B cell (primary cell): ENCODE measurements at regions not wholly inside any gene's neighbourhood (a gene's known extent, or its start where the extent isn't known, plus 50 kb on each side); places are given as distances from the start of the nearest gene placed in this dataset.

ENCODE experiments used
- EZH2 ChIP-seq: IDR thresholded peaks from 2 replicates; pipeline ENCODE4 v1.6.1; 2012; ENCODE audit warnings: borderline replicate concordance, low read depth, mild to moderate bottlenecking, moderate library complexity, low read length; ENCODE audit not compliant: insufficient read depth, poor library complexity, severe bottlenecking
- TF ChIP-seq, protein P1 (sequence below): fragments of 200-600 bp; IDR thresholded peaks from one replicate; pipeline ENCODE4 v1.8.0; 2022; ENCODE audit warnings: antibody characterized with exemption, mild to moderate bottlenecking

- TF ChIP-seq, protein P1, sequence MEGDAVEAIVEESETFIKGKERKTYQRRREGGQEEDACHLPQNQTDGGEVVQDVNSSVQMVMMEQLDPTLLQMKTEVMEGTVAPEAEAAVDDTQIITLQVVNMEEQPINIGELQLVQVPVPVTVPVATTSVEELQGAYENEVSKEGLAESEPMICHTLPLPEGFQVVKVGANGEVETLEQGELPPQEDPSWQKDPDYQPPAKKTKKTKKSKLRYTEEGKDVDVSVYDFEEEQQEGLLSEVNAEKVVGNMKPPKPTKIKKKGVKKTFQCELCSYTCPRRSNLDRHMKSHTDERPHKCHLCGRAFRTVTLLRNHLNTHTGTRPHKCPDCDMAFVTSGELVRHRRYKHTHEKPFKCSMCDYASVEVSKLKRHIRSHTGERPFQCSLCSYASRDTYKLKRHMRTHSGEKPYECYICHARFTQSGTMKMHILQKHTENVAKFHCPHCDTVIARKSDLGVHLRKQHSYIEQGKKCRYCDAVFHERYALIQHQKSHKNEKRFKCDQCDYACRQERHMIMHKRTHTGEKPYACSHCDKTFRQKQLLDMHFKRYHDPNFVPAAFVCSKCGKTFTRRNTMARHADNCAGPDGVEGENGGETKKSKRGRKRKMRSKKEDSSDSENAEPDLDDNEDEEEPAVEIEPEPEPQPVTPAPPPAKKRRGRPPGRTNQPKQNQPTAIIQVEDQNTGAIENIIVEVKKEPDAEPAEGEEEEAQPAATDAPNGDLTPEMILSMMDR = peak; percentile 89
- TF ChIP-seq EZH2 = no peak
Observed at GRCh38 chr1:87953732-87954344, 625.2 kb downstream of the LMO4 start.
